GM12878 (cell line): ENCODE measurements at regions not wholly inside any gene's neighbourhood (a gene's known extent, or its start where the extent isn't known, plus 50 kb on each side); places are given as distances from the start of the nearest gene placed in this dataset.

ENCODE experiments used
- BHLHE40 ChIP-seq, 2 experiments: fragments of 450-650 bp in 1 of 2; IDR thresholded peaks; 2 replicates each; pipeline ENCODE4 v1.6.1; 2011 to 2017; ENCODE audit warnings: low read depth in 2 of 2, borderline replicate concordance in 1 of 2, improper control_type of control experiment in 1 of 2, low read length in 1 of 2, mild to moderate bottlenecking in 1 of 2
- EGR1 ChIP-seq, 2 experiments: IDR thresholded peaks; 1 replicate in 1 of 2; 2 replicates in 1 of 2; pipeline ENCODE4 v1.6.1; 2011 to 2012; ENCODE audit warnings: low read depth in 2 of 2, low read length in 2 of 2, borderline replicate concordance in 1 of 2, mild to moderate bottlenecking in 1 of 2, moderate library complexity in 1 of 2
- IKZF2 ChIP-seq, 2 experiments: fragments of 450-650 bp; IDR thresholded peaks; 2 replicates each; pipeline ENCODE4 v1.6.1; 2017; ENCODE audit warnings: mild to moderate bottlenecking in 2 of 2, moderate library complexity in 2 of 2
- MEF2B ChIP-seq: fragments of 450-650 bp; IDR thresholded peaks from 2 replicates; pipeline ENCODE4 v1.6.1; 2018; ENCODE audit warnings: mild to moderate bottlenecking, moderate library complexity; ENCODE audit not compliant: partially characterized antibody, poor library complexity, severe bottlenecking
- MTA2 ChIP-seq: fragments of 450-650 bp; IDR thresholded peaks from 2 replicates; pipeline ENCODE4 v1.6.1; 2016; ENCODE audit warnings: low read depth, mild to moderate bottlenecking, moderate library complexity
- SMAD1 ChIP-seq: fragments of 450-650 bp; IDR thresholded peaks from 2 replicates; pipeline ENCODE4 v1.6.1; 2018; ENCODE audit warnings: mild to moderate bottlenecking, low read depth; ENCODE audit not compliant: partially characterized antibody
- TF ChIP-seq, protein P1 (sequence below): IDR thresholded peaks from 2 replicates; pipeline ENCODE4 v1.6.1; 2012; ENCODE audit warnings: improper control_type of control experiment, low read depth, low read length; ENCODE audit not compliant: insufficient replicate concordance
- TF ChIP-seq, protein P2 (sequence below): fragments of 450-650 bp; conservative IDR thresholded peaks from 2 replicates; pipeline ENCODE4 v1.6.1; 2017; ENCODE audit warnings: mild to moderate bottlenecking, moderate library complexity
- TF ChIP-seq, protein P3 (sequence below): fragments of 450-650 bp; IDR thresholded peaks from 2 replicates; pipeline ENCODE4 v1.6.1; 2017; ENCODE audit warnings: mild to moderate bottlenecking, moderate library complexity
- TF ChIP-seq, protein P4 (sequence below): fragments of 450-650 bp; IDR thresholded peaks from 2 replicates; pipeline ENCODE4 v1.6.1; 2017; ENCODE audit warnings: mild to moderate bottlenecking, moderate library complexity

DNA sequence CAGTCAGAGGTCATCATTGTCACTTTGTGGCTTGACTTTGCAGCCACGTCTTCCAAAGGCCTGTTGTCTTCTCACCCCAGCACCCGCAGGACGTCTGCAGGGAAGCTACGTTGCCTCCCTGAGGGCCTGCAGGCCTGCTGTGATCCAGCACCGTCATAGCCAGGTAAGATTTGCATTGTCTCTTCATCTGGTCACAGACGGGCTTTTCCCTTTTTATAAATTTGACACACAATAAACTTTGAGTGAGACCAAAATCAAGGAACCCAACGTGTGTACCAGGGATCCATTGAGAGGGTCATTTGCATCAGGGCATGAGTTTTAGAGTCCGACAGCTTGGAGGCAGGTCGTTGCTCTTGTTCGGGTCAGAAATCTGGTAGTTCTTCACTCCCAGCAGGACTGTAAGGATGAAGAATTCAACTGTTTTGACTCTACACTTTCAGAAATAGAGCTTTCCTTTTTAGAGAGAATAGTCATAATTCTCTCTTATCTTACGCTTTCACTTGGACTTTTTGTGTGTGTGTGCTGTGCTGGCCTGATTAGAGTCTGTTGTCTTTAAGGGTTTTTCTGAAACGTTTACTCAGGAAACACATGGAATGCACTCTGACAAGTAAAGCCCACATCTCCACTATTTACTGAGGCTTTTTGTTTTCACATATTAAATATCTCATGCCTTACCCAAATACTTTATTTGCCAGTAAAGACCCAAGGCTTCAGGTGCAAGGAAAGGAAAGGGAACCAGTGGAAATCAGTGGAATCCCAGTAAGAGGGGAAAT lies 177.2 kb upstream of the TAB2 start (continued):
- TF ChIP-seq, protein P1, sequence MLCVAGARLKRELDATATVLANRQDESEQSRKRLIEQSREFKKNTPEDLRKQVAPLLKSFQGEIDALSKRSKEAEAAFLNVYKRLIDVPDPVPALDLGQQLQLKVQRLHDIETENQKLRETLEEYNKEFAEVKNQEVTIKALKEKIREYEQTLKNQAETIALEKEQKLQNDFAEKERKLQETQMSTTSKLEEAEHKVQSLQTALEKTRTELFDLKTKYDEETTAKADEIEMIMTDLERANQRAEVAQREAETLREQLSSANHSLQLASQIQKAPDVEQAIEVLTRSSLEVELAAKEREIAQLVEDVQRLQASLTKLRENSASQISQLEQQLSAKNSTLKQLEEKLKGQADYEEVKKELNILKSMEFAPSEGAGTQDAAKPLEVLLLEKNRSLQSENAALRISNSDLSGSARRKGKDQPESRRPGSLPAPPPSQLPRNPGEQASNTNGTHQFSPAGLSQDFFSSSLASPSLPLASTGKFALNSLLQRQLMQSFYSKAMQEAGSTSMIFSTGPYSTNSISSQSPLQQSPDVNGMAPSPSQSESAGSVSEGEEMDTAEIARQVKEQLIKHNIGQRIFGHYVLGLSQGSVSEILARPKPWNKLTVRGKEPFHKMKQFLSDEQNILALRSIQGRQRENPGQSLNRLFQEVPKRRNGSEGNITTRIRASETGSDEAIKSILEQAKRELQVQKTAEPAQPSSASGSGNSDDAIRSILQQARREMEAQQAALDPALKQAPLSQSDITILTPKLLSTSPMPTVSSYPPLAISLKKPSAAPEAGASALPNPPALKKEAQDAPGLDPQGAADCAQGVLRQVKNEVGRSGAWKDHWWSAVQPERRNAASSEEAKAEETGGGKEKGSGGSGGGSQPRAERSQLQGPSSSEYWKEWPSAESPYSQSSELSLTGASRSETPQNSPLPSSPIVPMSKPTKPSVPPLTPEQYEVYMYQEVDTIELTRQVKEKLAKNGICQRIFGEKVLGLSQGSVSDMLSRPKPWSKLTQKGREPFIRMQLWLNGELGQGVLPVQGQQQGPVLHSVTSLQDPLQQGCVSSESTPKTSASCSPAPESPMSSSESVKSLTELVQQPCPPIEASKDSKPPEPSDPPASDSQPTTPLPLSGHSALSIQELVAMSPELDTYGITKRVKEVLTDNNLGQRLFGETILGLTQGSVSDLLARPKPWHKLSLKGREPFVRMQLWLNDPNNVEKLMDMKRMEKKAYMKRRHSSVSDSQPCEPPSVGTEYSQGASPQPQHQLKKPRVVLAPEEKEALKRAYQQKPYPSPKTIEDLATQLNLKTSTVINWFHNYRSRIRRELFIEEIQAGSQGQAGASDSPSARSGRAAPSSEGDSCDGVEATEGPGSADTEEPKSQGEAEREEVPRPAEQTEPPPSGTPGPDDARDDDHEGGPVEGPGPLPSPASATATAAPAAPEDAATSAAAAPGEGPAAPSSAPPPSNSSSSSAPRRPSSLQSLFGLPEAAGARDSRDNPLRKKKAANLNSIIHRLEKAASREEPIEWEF = peak; percentile 83
- peak; percentile 5 to 62; a peak in 1 of 4 replicates for TF ChIP-seq BHLHE40 (IDR thresholded peaks at IDR 0.05; ENCODE audit: borderline replicate concordance in 1 of 2, low read depth in 2 of 2, low read length in 1 of 2)
- no peak for TF ChIP-seq EGR1 (IDR thresholded peaks at IDR 0.05; ENCODE audit: borderline replicate concordance in 1 of 2, low read depth in 2 of 2, low read length in 2 of 2)
- TF ChIP-seq, protein P2, sequence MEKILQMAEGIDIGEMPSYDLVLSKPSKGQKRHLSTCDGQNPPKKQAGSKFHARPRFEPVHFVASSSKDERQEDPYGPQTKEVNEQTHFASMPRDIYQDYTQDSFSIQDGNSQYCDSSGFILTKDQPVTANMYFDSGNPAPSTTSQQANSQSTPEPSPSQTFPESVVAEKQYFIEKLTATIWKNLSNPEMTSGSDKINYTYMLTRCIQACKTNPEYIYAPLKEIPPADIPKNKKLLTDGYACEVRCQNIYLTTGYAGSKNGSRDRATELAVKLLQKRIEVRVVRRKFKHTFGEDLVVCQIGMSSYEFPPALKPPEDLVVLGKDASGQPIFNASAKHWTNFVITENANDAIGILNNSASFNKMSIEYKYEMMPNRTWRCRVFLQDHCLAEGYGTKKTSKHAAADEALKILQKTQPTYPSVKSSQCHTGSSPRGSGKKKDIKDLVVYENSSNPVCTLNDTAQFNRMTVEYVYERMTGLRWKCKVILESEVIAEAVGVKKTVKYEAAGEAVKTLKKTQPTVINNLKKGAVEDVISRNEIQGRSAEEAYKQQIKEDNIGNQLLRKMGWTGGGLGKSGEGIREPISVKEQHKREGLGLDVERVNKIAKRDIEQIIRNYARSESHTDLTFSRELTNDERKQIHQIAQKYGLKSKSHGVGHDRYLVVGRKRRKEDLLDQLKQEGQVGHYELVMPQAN = 0 out of 2 replicates have a peak, but pooled peaks have one; percentile 29
- TF ChIP-seq, protein P3, sequence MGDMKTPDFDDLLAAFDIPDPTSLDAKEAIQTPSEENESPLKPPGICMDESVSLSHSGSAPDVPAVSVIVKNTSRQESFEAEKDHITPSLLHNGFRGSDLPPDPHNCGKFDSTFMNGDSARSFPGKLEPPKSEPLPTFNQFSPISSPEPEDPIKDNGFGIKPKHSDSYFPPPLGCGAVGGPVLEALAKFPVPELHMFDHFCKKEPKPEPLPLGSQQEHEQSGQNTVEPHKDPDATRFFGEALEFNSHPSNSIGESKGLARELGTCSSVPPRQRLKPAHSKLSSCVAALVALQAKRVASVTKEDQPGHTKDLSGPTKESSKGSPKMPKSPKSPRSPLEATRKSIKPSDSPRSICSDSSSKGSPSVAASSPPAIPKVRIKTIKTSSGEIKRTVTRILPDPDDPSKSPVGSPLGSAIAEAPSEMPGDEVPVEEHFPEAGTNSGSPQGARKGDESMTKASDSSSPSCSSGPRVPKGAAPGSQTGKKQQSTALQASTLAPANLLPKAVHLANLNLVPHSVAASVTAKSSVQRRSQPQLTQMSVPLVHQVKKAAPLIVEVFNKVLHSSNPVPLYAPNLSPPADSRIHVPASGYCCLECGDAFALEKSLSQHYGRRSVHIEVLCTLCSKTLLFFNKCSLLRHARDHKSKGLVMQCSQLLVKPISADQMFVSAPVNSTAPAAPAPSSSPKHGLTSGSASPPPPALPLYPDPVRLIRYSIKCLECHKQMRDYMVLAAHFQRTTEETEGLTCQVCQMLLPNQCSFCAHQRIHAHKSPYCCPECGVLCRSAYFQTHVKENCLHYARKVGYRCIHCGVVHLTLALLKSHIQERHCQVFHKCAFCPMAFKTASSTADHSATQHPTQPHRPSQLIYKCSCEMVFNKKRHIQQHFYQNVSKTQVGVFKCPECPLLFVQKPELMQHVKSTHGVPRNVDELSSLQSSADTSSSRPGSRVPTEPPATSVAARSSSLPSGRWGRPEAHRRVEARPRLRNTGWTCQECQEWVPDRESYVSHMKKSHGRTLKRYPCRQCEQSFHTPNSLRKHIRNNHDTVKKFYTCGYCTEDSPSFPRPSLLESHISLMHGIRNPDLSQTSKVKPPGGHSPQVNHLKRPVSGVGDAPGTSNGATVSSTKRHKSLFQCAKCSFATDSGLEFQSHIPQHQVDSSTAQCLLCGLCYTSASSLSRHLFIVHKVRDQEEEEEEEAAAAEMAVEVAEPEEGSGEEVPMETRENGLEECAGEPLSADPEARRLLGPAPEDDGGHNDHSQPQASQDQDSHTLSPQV = no peak
- TF ChIP-seq, protein P4, sequence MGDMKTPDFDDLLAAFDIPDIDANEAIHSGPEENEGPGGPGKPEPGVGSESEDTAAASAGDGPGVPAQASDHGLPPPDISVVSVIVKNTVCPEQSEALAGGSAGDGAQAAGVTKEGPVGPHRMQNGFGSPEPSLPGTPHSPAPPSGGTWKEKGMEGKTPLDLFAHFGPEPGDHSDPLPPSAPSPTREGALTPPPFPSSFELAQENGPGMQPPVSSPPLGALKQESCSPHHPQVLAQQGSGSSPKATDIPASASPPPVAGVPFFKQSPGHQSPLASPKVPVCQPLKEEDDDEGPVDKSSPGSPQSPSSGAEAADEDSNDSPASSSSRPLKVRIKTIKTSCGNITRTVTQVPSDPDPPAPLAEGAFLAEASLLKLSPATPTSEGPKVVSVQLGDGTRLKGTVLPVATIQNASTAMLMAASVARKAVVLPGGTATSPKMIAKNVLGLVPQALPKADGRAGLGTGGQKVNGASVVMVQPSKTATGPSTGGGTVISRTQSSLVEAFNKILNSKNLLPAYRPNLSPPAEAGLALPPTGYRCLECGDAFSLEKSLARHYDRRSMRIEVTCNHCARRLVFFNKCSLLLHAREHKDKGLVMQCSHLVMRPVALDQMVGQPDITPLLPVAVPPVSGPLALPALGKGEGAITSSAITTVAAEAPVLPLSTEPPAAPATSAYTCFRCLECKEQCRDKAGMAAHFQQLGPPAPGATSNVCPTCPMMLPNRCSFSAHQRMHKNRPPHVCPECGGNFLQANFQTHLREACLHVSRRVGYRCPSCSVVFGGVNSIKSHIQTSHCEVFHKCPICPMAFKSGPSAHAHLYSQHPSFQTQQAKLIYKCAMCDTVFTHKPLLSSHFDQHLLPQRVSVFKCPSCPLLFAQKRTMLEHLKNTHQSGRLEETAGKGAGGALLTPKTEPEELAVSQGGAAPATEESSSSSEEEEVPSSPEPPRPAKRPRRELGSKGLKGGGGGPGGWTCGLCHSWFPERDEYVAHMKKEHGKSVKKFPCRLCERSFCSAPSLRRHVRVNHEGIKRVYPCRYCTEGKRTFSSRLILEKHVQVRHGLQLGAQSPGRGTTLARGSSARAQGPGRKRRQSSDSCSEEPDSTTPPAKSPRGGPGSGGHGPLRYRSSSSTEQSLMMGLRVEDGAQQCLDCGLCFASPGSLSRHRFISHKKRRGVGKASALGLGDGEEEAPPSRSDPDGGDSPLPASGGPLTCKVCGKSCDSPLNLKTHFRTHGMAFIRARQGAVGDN = peak; percentile 86
- peak; percentile 64; the same call in 1 of the 2 replicates for TF ChIP-seq MTA2
- TF ChIP-seq MEF2B = peak; percentile 93
- peak; percentile 53 to 74 for TF ChIP-seq IKZF2 (IDR thresholded peaks at IDR 0.05)
- TF ChIP-seq SMAD1 = no peak
